HEK293 (cell line): ENCODE measurements at regions not wholly inside any gene's neighbourhood (a gene's known extent, or its start where the extent isn't known, plus 50 kb on each side); places are given as distances from the start of the nearest gene placed in this dataset.

Experiments
- CTCF ChIA-PET: fragments of 350-600 bp; formaldehyde crosslinking; extraction: SDS; loops from one replicate; lab custom pipeline; 2021; ENCODE audit warnings: antibody characterized with exemption; lab: Yijun Ruan, JAX
- POLR2A ChIA-PET: fragments of 300-600 bp; formaldehyde crosslinking; extraction: SDS; loops from one replicate; lab custom pipeline; 2020; ENCODE audit warnings: antibody characterized with exemption, inconsistent platforms; lab: Yijun Ruan, JAX
- H3K27ac ChIP-seq: fragments of 200-500 bp; sonication (Bioruptor generic); 2 replicates; pipeline ENCODE4 v1.5.1; 2014; ENCODE audit warnings: low read depth, low read length, control low read depth, inconsistent platforms; ENCODE audit errors: extremely low read depth
- H3K36me3 ChIP-seq, 2 experiments: fragments of 200-500 bp in 1 of 2; sonication (Bioruptor generic) in 1 of 2; 1 replicate in 1 of 2; 2 replicates in 1 of 2; pipeline ENCODE4 v1.5.1; 2014 to 2017; ENCODE audit warnings: inconsistent platforms in 2 of 2, low read length in 2 of 2; ENCODE audit not compliant: control insufficient read depth in 2 of 2, insufficient read depth in 1 of 2
- H3K4me1 ChIP-seq: fragments of 200-500 bp; sonication (Bioruptor generic); 2 replicates; pipeline ENCODE4 v1.5.1; 2014; ENCODE audit warnings: mild to moderate bottlenecking, low read length, inconsistent platforms; ENCODE audit not compliant: control insufficient read depth, insufficient read depth
- H3K4me3 ChIP-seq: 2 replicates; pipeline ENCODE4 v1.5.1; 2011; ENCODE audit warnings: low read depth, mild to moderate bottlenecking, control low read depth, low read length, moderate library complexity
- H3K9me3 ChIP-seq: fragments of 200-500 bp; sonication (Bioruptor generic); 2 replicates; pipeline ENCODE4 v1.5.1; 2014; ENCODE audit warnings: low read depth, low read length, inconsistent platforms; ENCODE audit not compliant: control insufficient read depth, insufficient read depth
- HOXD13 ChIP-seq: sonication (generic); formaldehyde crosslinking; IDR thresholded peaks from 2 replicates; pipeline ENCODE4 v1.8.0; 2022; ENCODE audit warnings: missing genetic modification reagents, borderline replicate concordance
- IKZF3 ChIP-seq: fragments of 450-650 bp; IDR thresholded peaks from 2 replicates; pipeline ENCODE4 v1.5.0; 2018; ENCODE audit warnings: missing biosample characterization, mild to moderate bottlenecking, missing genetic modification characterization, moderate library complexity
- MEIS1 ChIP-seq: sonication (generic); formaldehyde crosslinking; IDR thresholded peaks from 2 replicates; pipeline ENCODE4 v1.8.1; 2022; ENCODE audit warnings: missing genetic modification reagents, mild to moderate bottlenecking, borderline replicate concordance
- PRDM1 ChIP-seq: fragments of 450-650 bp; formaldehyde crosslinking; IDR thresholded peaks from 2 replicates; pipeline ENCODE4; 2016; ENCODE audit warnings: missing biosample characterization, missing genetic modification characterization
- SETDB1 ChIP-seq: IDR thresholded peaks from one replicate; pipeline ENCODE4 v1.6.1; 2017; ENCODE audit warnings: mild to moderate bottlenecking, low read length, moderate library complexity, mixed read lengths; ENCODE audit not compliant: insufficient read length
- TCF7L2 ChIP-seq: IDR thresholded peaks from 2 replicates; pipeline ENCODE4 v1.6.1; 2011; ENCODE audit warnings: low read depth, mild to moderate bottlenecking, inconsistent platforms, low read length, moderate library complexity, borderline replicate concordance
- ZNF133 ChIP-seq: fragments of 450-650 bp; formaldehyde crosslinking; IDR thresholded peaks from 2 replicates; pipeline ENCODE4 v1.5.1; 2016; ENCODE audit warnings: missing biosample characterization, missing genetic modification characterization
- ZNF184 ChIP-seq: fragments of 450-650 bp; IDR thresholded peaks from 2 replicates; pipeline ENCODE4 v1.5.1; 2018; ENCODE audit warnings: missing biosample characterization, mild to moderate bottlenecking, missing genetic modification characterization
- ZNF341 ChIP-seq: fragments of 450-650 bp; formaldehyde crosslinking; IDR thresholded peaks from 2 replicates; pipeline ENCODE4; 2016; ENCODE audit warnings: low read depth, missing biosample characterization, missing genetic modification characterization
- ZNF362 ChIP-seq: fragments of 450-650 bp; formaldehyde crosslinking; IDR thresholded peaks from 2 replicates; pipeline ENCODE4 v1.5.1; 2016; ENCODE audit warnings: missing biosample characterization, missing genetic modification characterization
- ZNF518A ChIP-seq: fragments of 450-650 bp; formaldehyde crosslinking; conservative IDR thresholded peaks from 2 replicates; pipeline ENCODE4 v1.5.1; 2016; ENCODE audit warnings: low read depth, missing biosample characterization, missing genetic modification characterization
- ZNF544 ChIP-seq: fragments of 450-650 bp; formaldehyde crosslinking; IDR thresholded peaks from 2 replicates; pipeline ENCODE4 v1.5.0; 2017; ENCODE audit warnings: missing biosample characterization, missing genetic modification characterization
- ZNF549 ChIP-seq: fragments of 450-650 bp; IDR thresholded peaks from 2 replicates; pipeline ENCODE4 v1.5.1; 2018; ENCODE audit warnings: missing biosample characterization, missing genetic modification characterization, mild to moderate bottlenecking, inconsistent platforms, moderate library complexity
- ZNF596 ChIP-seq: fragments of 450-650 bp; IDR thresholded peaks from 2 replicates; pipeline ENCODE4 v1.5.0; 2018; ENCODE audit warnings: missing biosample characterization, mild to moderate bottlenecking, missing genetic modification characterization, moderate library complexity
- ZNF623 ChIP-seq: fragments of 450-650 bp; formaldehyde crosslinking; IDR thresholded peaks from 2 replicates; pipeline ENCODE4 v1.5.1; 2016; ENCODE audit warnings: missing biosample characterization, missing genetic modification characterization
- ZNF629 ChIP-seq: fragments of 450-650 bp; formaldehyde crosslinking; IDR thresholded peaks from 2 replicates; pipeline ENCODE4 v1.5.1; 2017; ENCODE audit warnings: missing biosample characterization, missing genetic modification characterization
- ZNF664 ChIP-seq: fragments of 450-650 bp; formaldehyde crosslinking; IDR thresholded peaks from 2 replicates; pipeline ENCODE4 v1.5.1; 2016; ENCODE audit warnings: missing biosample characterization, missing genetic modification characterization
- ZNF701 ChIP-seq: fragments of 450-650 bp; formaldehyde crosslinking; IDR thresholded peaks from 2 replicates; pipeline ENCODE4 v1.5.1; 2016; ENCODE audit warnings: missing biosample characterization, missing genetic modification characterization
- TF ChIP-seq, protein P1 (sequence below): fragments of 450-650 bp; formaldehyde crosslinking; IDR thresholded peaks from 2 replicates; pipeline ENCODE4 v1.5.1; 2016; ENCODE audit warnings: missing biosample characterization, missing genetic modification characterization
- TF ChIP-seq, protein P2 (sequence below): fragments of 450-650 bp; formaldehyde crosslinking; IDR thresholded peaks from 2 replicates; pipeline ENCODE4 v1.5.0; 2017; ENCODE audit warnings: missing biosample characterization, missing genetic modification characterization, borderline replicate concordance

GRCh38 chr9:21689854-21690253 is 112.6 kb upstream of the MTAP start:
- POLR2A ChIA-PET, result no interaction called here
- TF ChIP-seq MEIS1 (CRISPR knock-in tag) (no peak), ZNF596 (no peak), PRDM1 (tag by site-specific recombination) (no peak), TCF7L2 (no peak), ZNF341 (tag by site-specific recombination) (no peak), ZNF184 (tag by site-specific recombination) (no peak), ZNF544 (tag by site-specific recombination) (no peak), ZNF629 (tag by site-specific recombination) (no peak), IKZF3 (tag by site-specific recombination) (no peak), ZNF549 (tag by site-specific recombination) (no peak), ZNF701 (tag by site-specific recombination) (no peak), ZNF623 (no peak), ZNF664 (tag by site-specific recombination) (no peak), SETDB1 (no peak), ZNF133 (tag by site-specific recombination) (no peak), ZNF362 (no peak), HOXD13 (CRISPR knock-in tag) (no peak), ZNF518A (tag by site-specific recombination) (no peak)
- TF ChIP-seq, protein P1, sequence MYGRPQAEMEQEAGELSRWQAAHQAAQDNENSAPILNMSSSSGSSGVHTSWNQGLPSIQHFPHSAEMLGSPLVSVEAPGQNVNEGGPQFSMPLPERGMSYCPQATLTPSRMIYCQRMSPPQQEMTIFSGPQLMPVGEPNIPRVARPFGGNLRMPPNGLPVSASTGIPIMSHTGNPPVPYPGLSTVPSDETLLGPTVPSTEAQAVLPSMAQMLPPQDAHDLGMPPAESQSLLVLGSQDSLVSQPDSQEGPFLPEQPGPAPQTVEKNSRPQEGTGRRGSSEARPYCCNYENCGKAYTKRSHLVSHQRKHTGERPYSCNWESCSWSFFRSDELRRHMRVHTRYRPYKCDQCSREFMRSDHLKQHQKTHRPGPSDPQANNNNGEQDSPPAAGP (tag by site-specific recombination), result no peak
- TF ChIP-seq, protein P2, sequence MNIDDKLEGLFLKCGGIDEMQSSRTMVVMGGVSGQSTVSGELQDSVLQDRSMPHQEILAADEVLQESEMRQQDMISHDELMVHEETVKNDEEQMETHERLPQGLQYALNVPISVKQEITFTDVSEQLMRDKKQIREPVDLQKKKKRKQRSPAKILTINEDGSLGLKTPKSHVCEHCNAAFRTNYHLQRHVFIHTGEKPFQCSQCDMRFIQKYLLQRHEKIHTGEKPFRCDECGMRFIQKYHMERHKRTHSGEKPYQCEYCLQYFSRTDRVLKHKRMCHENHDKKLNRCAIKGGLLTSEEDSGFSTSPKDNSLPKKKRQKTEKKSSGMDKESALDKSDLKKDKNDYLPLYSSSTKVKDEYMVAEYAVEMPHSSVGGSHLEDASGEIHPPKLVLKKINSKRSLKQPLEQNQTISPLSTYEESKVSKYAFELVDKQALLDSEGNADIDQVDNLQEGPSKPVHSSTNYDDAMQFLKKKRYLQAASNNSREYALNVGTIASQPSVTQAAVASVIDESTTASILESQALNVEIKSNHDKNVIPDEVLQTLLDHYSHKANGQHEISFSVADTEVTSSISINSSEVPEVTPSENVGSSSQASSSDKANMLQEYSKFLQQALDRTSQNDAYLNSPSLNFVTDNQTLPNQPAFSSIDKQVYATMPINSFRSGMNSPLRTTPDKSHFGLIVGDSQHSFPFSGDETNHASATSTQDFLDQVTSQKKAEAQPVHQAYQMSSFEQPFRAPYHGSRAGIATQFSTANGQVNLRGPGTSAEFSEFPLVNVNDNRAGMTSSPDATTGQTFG, result no peak
- H3K4me1 ChIP-seq, result no peaks in the 10 kb centered on the region; the same call in 1 of the 2 replicates
- CTCF ChIA-PET, result interaction anchor here (0.8 to 2.3 kb wide), 2 partner anchors 19 to 364 kb away, joined by 3 to 13 read pairs; no protein-coding TSS in a partner anchor
- H3K27ac ChIP-seq, result no peak overlapping the region
- H3K4me3 ChIP-seq, result no peak overlapping the region
- no peaks in the 10 kb centered on the region for H3K36me3 ChIP-seq
- no peaks in the 10 kb centered on the region for H3K9me3 ChIP-seq
